T-cell (primary cell): ENCODE measurements at regions not wholly inside any gene's neighbourhood (a gene's known extent, or its start where the extent isn't known, plus 50 kb on each side); places are given as distances from the start of the nearest gene placed in this dataset.

ENCODE experiments used
- ATAC-seq, 4 experiments: fragments of 200-7000 bp in 3 of 4; fragments of 150-1000 bp in 1 of 4; cut with Tn5 transposase; replicated peaks in 1 of 4; 1 replicate in 3 of 4; 2 replicates in 1 of 4; pipeline ENCODE4 v1.10.0; 2021; ENCODE audit warnings: moderate library complexity in 3 of 4, mild to moderate bottlenecking in 2 of 4, moderate number of reproducible peaks in 1 of 4
- CTCF ChIA-PET, 2 donors: fragments of 300-600 bp; sonication (Branson Sonifier 250); formaldehyde crosslinking; loops; one replicate each; lab custom pipeline; 2022; ENCODE audit warnings: antibody characterized with exemption in 2 of 2; lab: Charles Lee
- POLR2A ChIA-PET, 2 donors: fragments of 300-600 bp; sonication (Branson Sonifier 250); formaldehyde crosslinking; loops; one replicate each; lab custom pipeline; 2022; ENCODE audit warnings: antibody characterized with exemption in 2 of 2; lab: Charles Lee
- DNase-seq, 35 experiments: peaks; one replicate each; pipeline versions ENCODE4 v3.0.0 to v3.0.0-alpha.2; 2013 to 2023
- H3K27ac ChIP-seq: one replicate; pipeline ENCODE4 v1.5.1; 2013; ENCODE audit warnings: low read length
- H3K27me3 ChIP-seq, 2 experiments: replicated peaks in 1 of 2; 1 replicate in 1 of 2; 2 replicates in 1 of 2; pipeline versions ENCODE4 v1.6.1 to v1.7.0; 2013; ENCODE audit warnings: low read length in 1 of 2, mixed read lengths in 1 of 2; ENCODE audit not compliant: control insufficient read depth in 2 of 2, insufficient read depth in 2 of 2; ENCODE audit errors: extremely low read depth in 1 of 2
- H3K36me3 ChIP-seq, 2 donors: 1 replicate in 1 of 2; 2 replicates in 1 of 2; pipeline versions ENCODE4 v1.6.1 to v1.7.0; 2013; ENCODE audit warnings: low read length in 1 of 2; ENCODE audit not compliant: control insufficient read depth in 2 of 2, insufficient read depth in 1 of 2; ENCODE audit errors: extremely low read depth in 1 of 2
- H3K4me1 ChIP-seq, 2 experiments: 1 replicate in 1 of 2; 2 replicates in 1 of 2; pipeline versions ENCODE4 v1.6.1 to v1.7.0; 2013; ENCODE audit warnings: low read length in 2 of 2, mixed read lengths in 1 of 2; ENCODE audit not compliant: insufficient read depth in 2 of 2, control insufficient read depth in 1 of 2; ENCODE audit errors: extremely low read depth in 1 of 2
- H3K4me3 ChIP-seq, 2 donors: 1 replicate in 1 of 2; 2 replicates in 1 of 2; pipeline versions ENCODE4 v1.5.1 to v1.7.0; 2013; ENCODE audit warnings: mild to moderate bottlenecking in 2 of 2, low read length in 1 of 2, moderate library complexity in 1 of 2; ENCODE audit not compliant: control insufficient read depth in 1 of 2; ENCODE audit errors: extremely low read depth in 1 of 2
- H3K9me3 ChIP-seq: 2 replicates; pipeline ENCODE4 v1.7.0; 2013
- H3K27ac Mint-ChIP-seq, 2 donors: one replicate each; pipeline ENCODE4 v1.8.0; 2020 to 2021; ENCODE audit warnings: mild to moderate bottlenecking in 2 of 2, mixed read lengths in 2 of 2
- H3K27me3 Mint-ChIP-seq, 2 donors: one replicate each; pipeline ENCODE4 v1.8.0; 2021 to 2022; ENCODE audit warnings: mixed read lengths in 2 of 2
- H3K36me3 Mint-ChIP-seq: one replicate; pipeline ENCODE4 v1.8.0; 2021; ENCODE audit warnings: mixed read lengths
- H3K4me1 Mint-ChIP-seq, 3 donors: one replicate each; pipeline ENCODE4 v1.8.0; 2020 to 2022; ENCODE audit warnings: mixed read lengths in 3 of 3, mild to moderate bottlenecking in 1 of 3
- H3K4me3 Mint-ChIP-seq, 3 donors: one replicate each; pipeline ENCODE4 v1.8.0; 2020 to 2022; ENCODE audit warnings: mild to moderate bottlenecking in 3 of 3, mixed read lengths in 3 of 3, moderate library complexity in 3 of 3
- H3K9me3 Mint-ChIP-seq, 3 donors: one replicate each; pipeline ENCODE4 v1.8.0; 2020 to 2022; ENCODE audit warnings: mixed read lengths in 3 of 3
- WGBS: methylation state at CpG from one replicate; pipeline ENCODE4 v1.1.5; 2013; ENCODE audit warnings: missing lambda C conversion rate; ENCODE audit not compliant: insufficient coverage; 5-methylcytosine and 5-hydroxymethylcytosine counted together

DNA sequence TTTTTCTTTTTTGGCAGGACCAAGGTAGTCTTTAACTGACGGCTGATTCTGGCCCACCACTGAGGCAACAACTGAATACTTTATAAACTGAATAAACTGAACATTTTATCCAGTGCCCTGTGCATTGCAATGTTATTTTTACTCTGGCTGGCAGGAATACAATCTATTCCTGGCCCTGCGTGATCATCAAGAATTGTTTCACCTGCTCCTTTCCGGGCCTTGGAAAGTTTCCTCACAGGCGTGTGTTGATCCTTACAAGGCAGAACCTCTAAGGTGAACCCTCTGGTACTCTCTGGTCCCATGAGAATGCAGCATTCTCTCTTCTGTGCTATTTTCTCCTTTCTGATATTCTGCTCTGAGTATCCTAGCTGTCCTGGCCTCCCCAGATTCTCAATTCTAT, 113.7 kb upstream of the KLHL29 start:
- no peak for ATAC-seq
- DNase-seq, result no peak
- CTCF ChIA-PET, result no interaction called here
- no peaks in the 10 kb centered on the region for H3K36me3 Mint-ChIP-seq
- H3K27me3 ChIP-seq, result peaks cover 0 to 11% of the 10 kb centered on the region in 2 experiments
- H3K9me3 Mint-ChIP-seq, result no peaks in the 10 kb centered on the region
- H3K27ac ChIP-seq, result no peak overlapping the region
- H3K4me1 Mint-ChIP-seq, result no peaks in the 10 kb centered on the region
- H3K9me3 ChIP-seq, result no peaks in the 10 kb centered on the region
- no peak overlapping the region for H3K4me3 Mint-ChIP-seq
- no peaks in the 10 kb centered on the region for H3K36me3 ChIP-seq
- 100% methylated on average over 3 of the region's 4 CpGs for WGBS
- H3K27ac Mint-ChIP-seq, result no peak overlapping the region
- POLR2A ChIA-PET, result no interaction called here
- peaks cover 11 to 22% of the 10 kb centered on the region in 2 donors for H3K27me3 Mint-ChIP-seq
- no peak overlapping the region for H3K4me3 ChIP-seq
- H3K4me1 ChIP-seq, result no peaks in the 10 kb centered on the region

DNA sequence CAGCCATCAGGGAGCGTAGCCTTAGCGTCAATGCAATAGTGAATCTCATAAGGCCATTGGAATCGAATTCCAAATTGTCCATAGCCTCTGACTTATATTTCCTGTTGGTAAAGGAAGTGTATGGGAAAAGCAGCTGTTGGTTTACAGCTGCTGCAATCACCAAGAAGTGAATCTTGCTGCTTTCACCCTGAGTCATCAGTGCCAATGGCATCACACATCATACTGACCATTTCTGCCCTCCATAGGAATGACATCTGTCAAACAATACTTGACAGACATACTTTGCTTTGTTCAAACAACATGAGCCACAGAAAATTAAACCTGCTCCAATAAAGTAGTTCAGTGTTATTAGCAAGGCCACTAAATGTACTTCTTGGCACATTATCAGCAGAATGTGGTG, 111.2 kb upstream of the KLHL29 start:
- Histone ChIP-seq H3K4me1 (no peaks in the 10 kb centered on the region), H3K36me3 (no peaks in the 10 kb centered on the region), H3K27me3 (peaks cover 0 to 17% of the 10 kb centered on the region in 2 experiments), H3K27ac (no peak overlapping the region), H3K9me3 (no peaks in the 10 kb centered on the region), H3K4me3 (no peak overlapping the region)
- H3K36me3 Mint-ChIP-seq, result no peaks in the 10 kb centered on the region
- ChIA-PET CTCF (no interaction called here), POLR2A (no interaction called here)
- peaks cover 18 to 41% of the 10 kb centered on the region in 2 donors for H3K27me3 Mint-ChIP-seq
- no peak overlapping the region for H3K4me3 Mint-ChIP-seq
- no peaks in the 10 kb centered on the region for H3K4me1 Mint-ChIP-seq
- no peak overlapping the region for H3K27ac Mint-ChIP-seq
- WGBS, result 100% methylated on average over 1 of the region's 3 CpGs
- no peak for ATAC-seq
- H3K9me3 Mint-ChIP-seq, result no peaks in the 10 kb centered on the region
- DNase-seq, result no peak

DNA sequence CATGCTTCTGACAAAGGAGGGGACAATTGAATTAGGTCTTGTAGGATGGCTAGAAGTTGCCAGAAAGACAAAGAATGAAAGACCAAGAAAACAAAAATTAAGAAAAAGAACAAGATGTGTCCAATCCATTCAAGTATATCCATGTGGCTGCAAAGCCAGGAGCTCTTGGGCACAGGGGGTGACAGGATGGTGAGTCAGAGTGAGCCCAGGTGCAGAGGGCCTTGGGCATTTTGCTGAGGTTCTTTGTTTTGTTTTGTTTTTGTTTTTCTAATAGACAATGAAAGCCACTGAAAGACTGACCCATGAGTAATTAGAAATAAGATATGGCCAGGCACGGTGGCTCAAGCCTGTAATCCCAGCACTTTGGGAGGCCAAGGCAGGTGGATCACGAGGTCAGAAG, 104.6 kb upstream of the KLHL29 start:
- Histone ChIP-seq H3K4me3 (no peak overlapping the region), H3K27ac (no peak overlapping the region), H3K9me3 (no peaks in the 10 kb centered on the region), H3K36me3 (no peaks in the 10 kb centered on the region), H3K27me3 (peaks cover 0 to 7% of the 10 kb centered on the region in 2 experiments), H3K4me1 (no peaks in the 10 kb centered on the region)
- no peaks in the 10 kb centered on the region for H3K9me3 Mint-ChIP-seq
- no CpG with 5 or more reads among the region's 2 CpGs for WGBS
- POLR2A ChIA-PET, result no interaction called here
- no peak overlapping the region for H3K27ac Mint-ChIP-seq
- CTCF ChIA-PET, result no interaction called here
- ATAC-seq (no peak), DNase-seq (no peak)
- no peaks in the 10 kb centered on the region for H3K4me1 Mint-ChIP-seq
- no peak overlapping the region for H3K4me3 Mint-ChIP-seq
- H3K36me3 Mint-ChIP-seq, result no peaks in the 10 kb centered on the region
- peaks cover 18 to 30% of the 10 kb centered on the region in 2 donors for H3K27me3 Mint-ChIP-seq

DNA sequence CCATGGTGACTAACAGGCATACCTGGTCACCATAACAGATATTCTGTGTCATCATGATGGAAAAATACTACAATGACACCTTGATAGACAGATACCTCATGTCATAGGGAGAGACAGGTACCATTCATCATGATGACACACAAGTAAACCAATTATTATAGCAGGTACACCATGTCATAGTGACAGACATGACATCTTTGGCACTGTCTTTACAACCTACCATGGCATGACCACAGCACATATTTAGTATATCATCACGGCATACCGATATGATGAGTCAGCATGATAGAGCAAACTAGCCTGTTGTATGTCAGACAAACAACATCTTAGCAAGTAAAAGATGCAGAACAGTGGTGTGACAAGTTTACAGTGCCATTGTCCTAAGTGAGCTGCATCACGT, 101.3 kb upstream of the KLHL29 start:
- H3K27me3 ChIP-seq, result peaks cover 0 to 3% of the 10 kb centered on the region in 2 experiments
- Mint-ChIP-seq H3K27ac (no peak overlapping the region), H3K9me3 (no peaks in the 10 kb centered on the region), H3K4me3 (no peak overlapping the region), H3K4me1 (no peaks in the 10 kb centered on the region), H3K27me3 (peaks cover 3 to 7% of the 10 kb centered on the region in 2 donors), H3K36me3 (no peaks in the 10 kb centered on the region)
- H3K27ac ChIP-seq, result no peak overlapping the region
- WGBS, result 50% methylated on average over 2 of the region's 3 CpGs
- CTCF ChIA-PET, result interaction anchor here in 1 of 2 donors (0.6 kb wide), 1 partner anchor 99 kb away, joined by 3 read pairs; no protein-coding TSS in a partner anchor
- no peak for DNase-seq
- no peaks in the 10 kb centered on the region for H3K9me3 ChIP-seq
- ATAC-seq, result no peak
- no peaks in the 10 kb centered on the region for H3K36me3 ChIP-seq
- no peak overlapping the region for H3K4me3 ChIP-seq
- POLR2A ChIA-PET, result no interaction called here
- H3K4me1 ChIP-seq, result no peaks in the 10 kb centered on the region

DNA sequence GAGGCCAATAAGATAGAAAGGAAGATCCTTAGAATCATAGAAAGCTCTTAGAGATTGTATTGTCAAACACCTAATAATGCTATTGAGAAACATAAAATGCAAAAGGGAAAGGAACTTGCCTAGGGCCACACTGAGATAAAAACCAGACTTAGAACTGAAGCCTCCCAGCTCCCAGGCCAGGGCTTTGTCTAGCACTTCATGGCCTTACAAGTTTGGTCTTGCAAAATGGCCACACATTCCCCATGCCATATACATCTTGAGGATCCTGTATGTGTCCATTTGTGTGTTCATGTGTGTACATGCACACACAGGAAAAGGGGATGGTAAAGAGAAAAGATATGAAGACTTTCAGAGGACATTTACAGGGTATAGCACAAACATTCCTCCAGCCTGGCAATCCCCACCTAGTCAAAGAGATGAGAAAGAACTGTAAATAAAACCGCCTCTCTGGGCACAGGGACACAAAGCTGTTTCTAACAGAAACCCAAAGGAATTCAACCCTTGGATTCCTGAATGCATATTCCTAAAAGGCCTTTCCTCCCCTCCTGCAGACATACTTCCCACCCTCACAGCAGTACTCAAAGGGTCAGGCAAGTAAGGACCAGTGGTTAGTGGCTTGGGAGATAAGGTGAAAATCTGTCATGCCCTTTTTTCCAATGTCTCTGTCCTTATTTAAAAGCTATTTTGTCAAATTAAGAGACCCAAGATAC, 99.7 kb upstream of the KLHL29 start:
- Mint-ChIP-seq H3K36me3 (no peaks in the 10 kb centered on the region), H3K4me1 (no peaks in the 10 kb centered on the region), H3K27me3 (peaks cover 3 to 7% of the 10 kb centered on the region in 2 donors), H3K27ac (no peak overlapping the region), H3K4me3 (no peak overlapping the region), H3K9me3 (no peaks in the 10 kb centered on the region)
- ATAC-seq (no peak), DNase-seq (no peak)
- POLR2A ChIA-PET, result no interaction called here
- Histone ChIP-seq H3K9me3 (no peaks in the 10 kb centered on the region), H3K27me3 (no peaks in the 10 kb centered on the region), H3K27ac (no peak overlapping the region), H3K36me3 (no peaks in the 10 kb centered on the region), H3K4me3 (no peak overlapping the region), H3K4me1 (no peaks in the 10 kb centered on the region)
- WGBS, result no CpG with 5 or more reads among the region's 1 CpG
- CTCF ChIA-PET, result no interaction called here

DNA sequence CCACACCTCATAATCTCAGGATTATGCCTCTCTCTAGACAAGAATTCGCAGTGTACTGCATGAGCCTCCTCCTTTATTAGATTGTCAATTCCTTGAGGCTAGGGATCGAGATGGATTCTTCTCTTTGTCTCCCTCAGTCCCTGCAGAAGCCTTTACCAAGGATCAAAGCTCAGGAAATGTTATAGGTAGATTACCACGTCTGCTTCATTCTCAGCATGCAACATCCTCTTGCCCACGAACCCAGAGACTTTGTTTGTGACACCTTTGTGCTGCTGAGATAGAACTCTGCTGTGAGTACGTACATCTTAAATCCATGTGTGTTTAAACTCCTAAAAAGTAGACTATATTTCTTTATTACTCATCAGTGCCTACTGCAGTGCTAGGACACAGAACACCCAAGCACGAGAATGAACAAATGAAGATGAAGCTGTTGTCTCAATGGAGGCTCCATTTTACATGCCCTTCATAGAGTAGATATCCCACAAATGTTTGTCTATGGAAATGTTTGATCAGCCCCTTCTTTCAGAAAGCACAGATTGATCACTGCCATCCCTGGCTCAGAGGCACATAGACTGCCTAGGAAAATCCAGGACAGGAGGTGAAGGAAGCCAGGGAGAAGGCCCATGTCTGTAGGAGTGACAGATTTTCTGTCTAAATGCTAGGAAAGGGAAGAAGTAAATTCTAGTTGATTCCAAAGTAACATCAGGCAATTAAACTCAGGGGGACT, 98.8 kb upstream of the KLHL29 start:
- Histone ChIP-seq H3K9me3 (no peaks in the 10 kb centered on the region), H3K4me3 (no peak overlapping the region), H3K27me3 (no peaks in the 10 kb centered on the region), H3K27ac (no peak overlapping the region), H3K36me3 (no peaks in the 10 kb centered on the region), H3K4me1 (no peaks in the 10 kb centered on the region)
- DNase-seq (no peak), ATAC-seq (no peak)
- H3K9me3 Mint-ChIP-seq, result no peaks in the 10 kb centered on the region
- WGBS, result 17% methylated on average over 1 of the region's 6 CpGs
- no peak overlapping the region for H3K27ac Mint-ChIP-seq
- POLR2A ChIA-PET, result no interaction called here
- no peaks in the 10 kb centered on the region for H3K4me1 Mint-ChIP-seq
- peaks cover 3 to 7% of the 10 kb centered on the region in 2 donors for H3K27me3 Mint-ChIP-seq
- no peak overlapping the region for H3K4me3 Mint-ChIP-seq
- H3K36me3 Mint-ChIP-seq, result no peaks in the 10 kb centered on the region
- CTCF ChIA-PET, result no interaction called here
